B cell (primary cell): ENCODE measurements at regions not wholly inside any gene's neighbourhood (a gene's known extent, or its start where the extent isn't known, plus 50 kb on each side); places are given as distances from the start of the nearest gene placed in this dataset.

ENCODE experiments used
- EZH2 ChIP-seq: IDR thresholded peaks from 2 replicates; pipeline ENCODE4 v1.6.1; 2012; ENCODE audit warnings: borderline replicate concordance, low read depth, mild to moderate bottlenecking, moderate library complexity, low read length; ENCODE audit not compliant: insufficient read depth, poor library complexity, severe bottlenecking
- TF ChIP-seq, protein P1 (sequence below): fragments of 200-600 bp; IDR thresholded peaks from one replicate; pipeline ENCODE4 v1.8.0; 2022; ENCODE audit warnings: antibody characterized with exemption, mild to moderate bottlenecking

DNA sequence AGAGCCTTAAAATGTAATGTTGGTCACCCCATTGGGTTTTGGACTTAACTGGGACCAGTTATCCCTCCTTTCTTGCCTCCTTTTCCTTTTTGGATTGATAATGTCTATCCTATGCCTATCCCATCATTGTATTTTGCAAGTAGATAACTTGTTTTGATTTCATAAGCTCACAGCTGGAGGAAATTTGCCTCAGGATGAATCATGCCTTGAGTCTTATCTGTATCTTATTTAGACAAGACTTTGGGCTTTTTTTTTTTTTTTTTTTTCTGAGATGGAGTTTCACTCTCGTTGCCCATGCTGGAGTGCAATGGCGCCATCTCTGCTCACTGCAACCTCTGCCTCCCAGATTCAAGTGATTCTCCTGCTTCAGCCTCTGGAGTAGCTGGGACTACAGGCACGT lies 443.3 kb downstream of the DNAH5 start:
- TF ChIP-seq, protein P1, sequence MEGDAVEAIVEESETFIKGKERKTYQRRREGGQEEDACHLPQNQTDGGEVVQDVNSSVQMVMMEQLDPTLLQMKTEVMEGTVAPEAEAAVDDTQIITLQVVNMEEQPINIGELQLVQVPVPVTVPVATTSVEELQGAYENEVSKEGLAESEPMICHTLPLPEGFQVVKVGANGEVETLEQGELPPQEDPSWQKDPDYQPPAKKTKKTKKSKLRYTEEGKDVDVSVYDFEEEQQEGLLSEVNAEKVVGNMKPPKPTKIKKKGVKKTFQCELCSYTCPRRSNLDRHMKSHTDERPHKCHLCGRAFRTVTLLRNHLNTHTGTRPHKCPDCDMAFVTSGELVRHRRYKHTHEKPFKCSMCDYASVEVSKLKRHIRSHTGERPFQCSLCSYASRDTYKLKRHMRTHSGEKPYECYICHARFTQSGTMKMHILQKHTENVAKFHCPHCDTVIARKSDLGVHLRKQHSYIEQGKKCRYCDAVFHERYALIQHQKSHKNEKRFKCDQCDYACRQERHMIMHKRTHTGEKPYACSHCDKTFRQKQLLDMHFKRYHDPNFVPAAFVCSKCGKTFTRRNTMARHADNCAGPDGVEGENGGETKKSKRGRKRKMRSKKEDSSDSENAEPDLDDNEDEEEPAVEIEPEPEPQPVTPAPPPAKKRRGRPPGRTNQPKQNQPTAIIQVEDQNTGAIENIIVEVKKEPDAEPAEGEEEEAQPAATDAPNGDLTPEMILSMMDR: no peak
- no peak for TF ChIP-seq EZH2
